HFFc6 (cell line): ENCODE measurements at regions not wholly inside any gene's neighbourhood (a gene's known extent, or its start where the extent isn't known, plus 50 kb on each side); places are given as distances from the start of the nearest gene placed in this dataset.

ENCODE experiments used
- DNase-seq: peaks from one replicate; pipeline ENCODE4 v3.0.0-alpha.2; 2018
- H3K27ac Mint-ChIP-seq: 2 replicates; pipeline ENCODE4 v1.8.0; 2020; ENCODE audit warnings: mild to moderate bottlenecking, mixed read lengths
- H3K27me3 Mint-ChIP-seq: 2 replicates; pipeline ENCODE4 v1.8.0; 2021; ENCODE audit warnings: mild to moderate bottlenecking, moderate library complexity, mixed read lengths; ENCODE audit not compliant: insufficient read depth
- H3K36me3 Mint-ChIP-seq: 2 replicates; pipeline ENCODE4 v1.8.0; 2021; ENCODE audit warnings: low read depth, mixed read lengths
- H3K4me1 Mint-ChIP-seq: 2 replicates; pipeline ENCODE4 v1.8.0; 2020; ENCODE audit warnings: low read depth, mixed read lengths
- H3K4me3 Mint-ChIP-seq: 2 replicates; pipeline ENCODE4 v1.8.0; 2020; ENCODE audit warnings: mild to moderate bottlenecking, moderate library complexity, mixed read lengths
- H3K9me3 Mint-ChIP-seq: 2 replicates; pipeline ENCODE4 v1.8.0; 2020; ENCODE audit warnings: mild to moderate bottlenecking, mixed read lengths
- CTCF ChIP-seq: fragments of 200-600 bp; sonication (generic); IDR thresholded peaks from 2 replicates; pipeline ENCODE4 v1.5.0; 2021; ENCODE audit warnings: antibody characterized with exemption, mild to moderate bottlenecking

- H3K4me1 Mint-ChIP-seq = no peaks in the 10 kb centered on the region
Observed at GRCh38 chr3:68176600-68176999, 522.2 kb upstream of the SUCLG2 start.

DNA sequence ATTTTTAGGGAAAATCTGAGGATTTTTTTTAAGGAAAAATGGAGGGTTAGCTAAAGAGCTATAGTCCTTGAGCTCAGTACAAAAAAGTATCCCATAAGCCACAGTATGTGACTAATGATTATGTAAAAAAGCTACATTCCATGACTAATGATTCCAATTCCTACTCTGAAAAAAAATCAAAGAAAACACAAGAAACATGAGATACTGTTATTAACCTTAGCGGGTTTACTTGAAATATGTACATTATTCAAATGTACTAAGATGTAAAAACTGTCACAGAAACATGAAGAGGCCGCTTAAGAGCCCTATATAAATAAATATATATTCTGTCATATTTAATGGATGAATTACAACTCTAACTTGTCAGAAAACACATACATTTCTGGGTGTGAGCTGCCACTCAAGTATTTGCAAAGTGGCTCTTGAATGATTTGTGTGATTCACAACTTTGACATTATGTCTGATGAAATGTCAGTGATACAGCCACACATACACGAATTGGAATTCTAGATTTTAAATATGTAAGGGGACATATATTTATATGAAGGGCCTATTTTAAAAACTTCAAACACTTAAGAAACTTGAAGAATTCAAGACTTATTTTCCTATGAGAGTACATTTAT is 518.7 kb upstream of the SUCLG2 start:
- Mint-ChIP-seq H3K27ac (no peak overlapping the region), H3K27me3 (no peaks in the 10 kb centered on the region), H3K4me1 (no peaks in the 10 kb centered on the region), H3K4me3 (no peak overlapping the region), H3K36me3 (peaks cover 5% of the 10 kb centered on the region; the same call in 1 of the 2 replicates), H3K9me3 (peaks cover 50% of the 10 kb centered on the region)
- no peak for TF ChIP-seq CTCF
- DNase-seq = no peak

More at GRCh38 chr3:68176600-68176999, 522.2 kb upstream of the SUCLG2 start:
- no peak overlapping the region for H3K27ac Mint-ChIP-seq
- H3K9me3 Mint-ChIP-seq = peaks cover 36% of the 10 kb centered on the region
- DNase-seq = no peak
- H3K36me3 Mint-ChIP-seq = peaks cover 5% of the 10 kb centered on the region; the same call in 1 of the 2 replicates
- TF ChIP-seq CTCF = no peak
- no peaks in the 10 kb centered on the region for H3K27me3 Mint-ChIP-seq
- no peak overlapping the region for H3K4me3 Mint-ChIP-seq

- no peak for TF ChIP-seq CTCF
- Mint-ChIP-seq H3K4me3 (no peak overlapping the region), H3K4me1 (no peaks in the 10 kb centered on the region), H3K9me3 (peaks cover 45% of the 10 kb centered on the region), H3K27ac (no peak overlapping the region), H3K36me3 (peaks cover 5% of the 10 kb centered on the region; the same call in 1 of the 2 replicates), H3K27me3 (no peaks in the 10 kb centered on the region)
- no peak for DNase-seq
Observed at GRCh38 chr3:68172039-68172438, 517.6 kb upstream of the SUCLG2 start.

DNA sequence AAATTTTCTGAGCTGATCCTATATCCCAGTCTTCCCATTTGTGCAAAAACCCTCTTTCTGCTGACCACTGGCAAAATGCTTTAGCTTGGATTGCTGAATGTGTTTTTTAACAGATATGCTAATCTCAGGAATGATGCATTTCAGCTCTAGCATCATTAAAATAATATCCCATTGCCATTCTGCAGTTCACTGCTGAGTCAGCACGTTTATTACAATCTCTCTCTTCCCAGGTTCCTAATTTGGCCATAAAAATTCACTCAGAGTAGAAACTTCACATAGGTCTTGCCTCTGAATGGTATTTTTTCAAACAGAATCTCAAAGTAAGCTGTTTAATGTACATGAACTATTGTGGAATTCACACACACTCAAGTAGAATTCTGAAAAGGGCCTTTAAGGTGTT is 509.6 kb upstream of the SUCLG2 start:
- Mint-ChIP-seq H3K27me3 (no peaks in the 10 kb centered on the region), H3K4me1 (no peaks in the 10 kb centered on the region), H3K27ac (no peak overlapping the region), H3K36me3 (no peaks in the 10 kb centered on the region), H3K4me3 (no peak overlapping the region), H3K9me3 (peaks cover 13% of the 10 kb centered on the region)
- no peak for DNase-seq
- TF ChIP-seq CTCF = no peak

DNA sequence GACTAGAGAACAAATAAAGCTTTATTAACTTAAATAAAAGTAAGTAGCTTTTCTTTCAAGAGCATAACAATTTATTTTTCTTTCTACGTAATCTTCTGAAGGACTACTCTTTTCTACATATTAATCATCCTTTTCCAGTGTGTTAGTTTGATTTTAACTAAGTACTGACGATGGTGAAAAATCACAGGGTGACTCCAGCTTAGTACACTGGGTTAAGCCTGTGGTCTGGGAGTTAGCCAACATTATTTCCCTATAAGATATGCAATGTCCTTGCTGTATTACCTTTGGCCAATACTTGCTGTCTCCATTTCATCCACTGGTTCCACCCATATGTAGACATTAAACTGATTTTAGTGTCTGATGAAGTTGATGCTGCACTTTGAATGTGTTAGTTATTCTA is 508.6 kb upstream of the SUCLG2 start:
- Mint-ChIP-seq H3K4me1 (no peaks in the 10 kb centered on the region), H3K4me3 (no peak overlapping the region), H3K9me3 (peaks cover 13% of the 10 kb centered on the region), H3K27ac (no peak overlapping the region), H3K36me3 (no peaks in the 10 kb centered on the region), H3K27me3 (no peaks in the 10 kb centered on the region)
- TF ChIP-seq CTCF = no peak
- no peak for DNase-seq

GRCh38 chr3:68162644-68163043 is 508.2 kb upstream of the SUCLG2 start:
- no peaks in the 10 kb centered on the region for H3K36me3 Mint-ChIP-seq

More at GRCh38 chr3:68162644-68163043, 508.2 kb upstream of the SUCLG2 start:
- Mint-ChIP-seq H3K9me3 (peaks cover 13% of the 10 kb centered on the region), H3K27me3 (no peaks in the 10 kb centered on the region), H3K27ac (no peak overlapping the region), H3K4me1 (no peaks in the 10 kb centered on the region), H3K4me3 (no peak overlapping the region)
- TF ChIP-seq CTCF = no peak
- no peak for DNase-seq
